GM19467 (cell line): ENCODE measurements at regions not wholly inside any gene's neighbourhood (a gene's known extent, or its start where the extent isn't known, plus 50 kb on each side); places are given as distances from the start of the nearest gene placed in this dataset.

ENCODE experiments used
- ATAC-seq: cut with Tn5 transposase; IDR thresholded peaks from one replicate; pipeline ENCODE4 v1.9.1; 2021; ENCODE audit warnings: mild to moderate bottlenecking, moderate library complexity; ENCODE audit not compliant: unreplicated experiment

DNA sequence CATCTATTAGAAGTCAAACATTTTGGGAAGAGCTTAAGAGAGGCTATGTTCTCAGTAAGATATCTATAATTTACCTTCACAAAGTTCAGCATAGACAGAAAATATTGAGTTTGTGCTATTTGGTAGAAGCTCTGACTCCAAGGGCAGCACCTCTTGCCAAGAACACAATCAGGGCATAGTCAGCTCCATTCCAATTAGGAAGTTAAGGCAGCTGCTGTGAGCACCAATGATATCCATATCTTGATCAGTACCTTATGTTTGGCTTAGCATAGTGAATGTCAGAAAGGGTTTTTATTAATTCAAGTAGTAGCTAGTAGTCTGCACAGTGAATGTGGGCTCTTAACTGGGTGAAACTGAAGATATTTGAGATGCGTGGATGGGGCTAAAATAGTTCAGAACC, 86.4 kb upstream of the SPRED2 start:
- no peak for ATAC-seq

- no peak for ATAC-seq
These were observed 82.3 kb upstream of the SPRED2 start for GRCh38 chr2:65514555-65515195.

GRCh38 chr2:65512783-65513182, 80.4 kb upstream of the SPRED2 start:
- no peak for ATAC-seq

DNA sequence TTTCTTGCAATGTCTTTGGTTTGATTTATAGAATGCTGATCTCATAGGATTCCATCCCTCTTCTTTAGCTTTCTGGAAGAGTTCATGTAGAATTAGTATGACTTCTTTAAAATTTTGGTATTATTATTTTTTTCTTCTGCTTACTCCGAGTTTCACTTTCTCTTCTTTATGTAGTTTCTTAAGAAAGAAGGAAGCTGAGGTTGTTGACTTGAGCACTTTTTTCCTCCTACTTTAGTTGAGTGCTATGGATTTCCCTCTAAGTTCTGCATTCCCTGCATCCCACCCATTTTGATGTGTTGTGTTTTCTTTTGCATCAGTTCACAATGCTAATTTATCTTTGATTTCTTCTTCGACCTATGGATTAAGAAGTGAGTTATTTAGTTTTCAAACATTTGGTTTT, 78.9 kb upstream of the SPRED2 start:
- no peak for ATAC-seq

GRCh38 chr2:65508225-65508624, 75.8 kb upstream of the SPRED2 start:
- ATAC-seq: no peak

DNA sequence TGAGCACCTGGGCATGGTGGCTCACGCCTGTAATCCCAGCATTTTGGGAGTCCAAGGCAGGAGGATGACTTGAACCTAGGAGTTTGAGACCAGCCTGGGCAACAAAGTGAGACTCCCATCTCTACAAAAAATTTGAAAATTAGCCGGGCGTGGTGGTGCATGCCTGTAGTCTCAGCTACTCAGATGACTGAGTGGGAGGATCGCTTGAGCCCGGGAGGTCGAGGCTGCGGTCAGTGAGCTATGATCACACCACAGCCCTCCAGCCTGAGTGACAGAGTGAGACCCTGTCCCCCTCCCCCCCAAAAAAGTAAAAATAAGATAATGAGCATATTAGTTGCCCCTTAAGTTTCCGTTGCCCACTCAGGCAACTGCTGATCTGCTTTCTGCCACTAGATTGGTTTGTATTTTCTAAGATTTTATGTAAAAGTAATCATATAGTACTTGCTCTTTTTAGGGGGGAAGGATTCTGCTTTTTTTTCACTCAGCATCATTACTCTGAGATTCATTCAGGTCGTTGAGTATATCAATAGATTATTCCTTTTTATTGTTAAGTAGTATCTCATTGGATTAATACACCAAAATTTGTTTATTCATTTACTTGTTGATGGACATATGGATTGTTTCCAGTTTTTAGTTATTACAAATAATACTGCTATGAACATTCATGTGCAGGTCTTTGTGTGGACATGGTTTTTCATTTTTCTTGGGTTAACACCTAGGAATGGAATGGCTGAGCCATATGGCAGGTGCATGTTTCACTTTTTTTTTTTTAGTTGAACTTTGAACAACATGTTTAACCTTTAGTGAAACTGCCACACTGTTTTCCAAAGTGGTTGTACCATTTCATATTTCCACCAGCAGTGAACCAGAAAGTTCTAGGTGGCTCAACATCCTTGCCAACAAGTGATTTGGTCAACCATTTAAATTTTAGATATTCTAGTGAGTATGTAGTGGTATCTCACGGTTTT, 75.0 kb upstream of the SPRED2 start:
- ATAC-seq: no peak

DNA sequence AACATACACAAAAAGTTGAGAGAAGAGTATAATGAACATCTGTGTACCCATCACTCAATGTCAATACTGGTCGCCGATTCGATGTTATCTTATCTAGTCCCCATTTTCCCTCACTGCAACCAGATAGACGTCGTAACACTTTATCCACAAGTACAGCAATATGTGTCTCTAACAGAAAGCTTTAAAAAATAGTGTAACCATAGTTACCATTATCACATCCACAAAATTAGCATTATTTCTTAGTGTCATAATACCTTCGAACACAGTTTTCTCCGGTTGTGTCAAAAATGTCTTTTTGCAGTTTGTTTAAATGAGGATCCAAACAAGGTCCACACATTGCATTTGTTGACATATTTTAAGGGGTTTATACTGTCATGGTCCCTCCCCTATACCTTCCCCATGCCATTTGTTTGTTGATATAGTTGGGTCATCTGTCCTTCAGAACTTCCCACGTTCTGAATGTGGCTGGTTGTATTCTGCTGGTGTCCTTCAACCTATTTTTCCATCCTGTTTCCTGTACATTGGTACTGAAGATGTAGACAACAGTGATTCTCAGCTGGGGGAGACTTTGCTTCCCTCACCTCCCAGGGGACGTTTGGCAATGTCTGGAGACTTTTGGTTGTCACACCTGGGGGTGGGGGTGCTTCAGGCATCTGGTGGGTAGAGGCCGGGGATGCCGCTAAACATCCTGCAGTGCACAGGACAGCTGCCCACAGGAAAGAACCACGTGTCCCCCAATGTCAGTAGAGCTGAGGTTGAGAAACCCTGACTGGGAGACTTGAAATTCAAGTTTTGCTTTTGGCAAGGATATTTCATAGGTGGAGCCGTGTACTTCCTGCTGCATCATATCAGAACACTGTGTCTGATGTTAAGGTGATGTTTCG, 72.7 kb upstream of the SPRED2 start:
- no peak for ATAC-seq

DNA sequence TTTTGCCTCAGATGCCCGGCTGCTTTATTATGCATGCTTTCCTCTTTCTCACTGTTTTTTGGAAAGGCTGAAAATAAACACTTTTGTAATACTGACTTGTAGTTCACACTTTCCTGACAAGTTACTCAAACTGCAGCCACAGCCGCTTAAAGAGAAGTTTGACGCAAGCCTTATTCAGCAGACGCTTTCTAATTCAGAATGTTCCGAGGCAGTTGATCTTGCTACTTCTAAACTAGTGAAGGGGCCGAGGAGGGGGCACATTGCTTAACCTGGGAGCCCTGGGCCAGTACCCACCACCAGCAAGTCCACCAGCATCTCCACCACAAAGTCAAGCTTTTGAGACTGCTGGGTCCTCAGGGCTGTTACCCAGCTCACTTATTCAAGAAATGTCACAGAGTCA, 71.8 kb upstream of the SPRED2 start:
- ATAC-seq: no peak

- ATAC-seq: no peak
These were observed 71.3 kb upstream of the SPRED2 start for GRCh38 chr2:65503746-65504145.

DNA sequence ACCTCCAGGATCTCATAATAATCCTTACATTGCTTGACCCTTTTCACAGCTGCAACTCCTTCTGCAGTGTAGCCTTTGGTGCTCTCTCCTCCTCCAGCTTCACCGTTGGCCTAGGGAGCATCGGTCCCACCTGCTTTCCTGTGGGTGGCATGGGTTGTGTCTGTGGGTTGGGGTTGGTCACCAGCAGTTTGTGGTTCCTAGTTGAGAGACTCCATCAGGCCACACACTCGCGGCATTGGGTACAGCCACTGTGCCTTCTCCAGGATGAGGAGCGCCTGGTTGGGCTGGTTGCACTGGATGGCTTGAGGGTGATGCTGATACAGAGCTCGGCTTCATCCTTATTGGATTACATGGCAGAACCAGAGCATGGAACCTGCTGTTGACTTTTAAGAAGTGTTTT, 69.4 kb upstream of the SPRED2 start:
- no peak for ATAC-seq

- ATAC-seq: no peak
These were observed 68.7 kb upstream of the SPRED2 start for GRCh38 chr2:65501074-65501473.

DNA sequence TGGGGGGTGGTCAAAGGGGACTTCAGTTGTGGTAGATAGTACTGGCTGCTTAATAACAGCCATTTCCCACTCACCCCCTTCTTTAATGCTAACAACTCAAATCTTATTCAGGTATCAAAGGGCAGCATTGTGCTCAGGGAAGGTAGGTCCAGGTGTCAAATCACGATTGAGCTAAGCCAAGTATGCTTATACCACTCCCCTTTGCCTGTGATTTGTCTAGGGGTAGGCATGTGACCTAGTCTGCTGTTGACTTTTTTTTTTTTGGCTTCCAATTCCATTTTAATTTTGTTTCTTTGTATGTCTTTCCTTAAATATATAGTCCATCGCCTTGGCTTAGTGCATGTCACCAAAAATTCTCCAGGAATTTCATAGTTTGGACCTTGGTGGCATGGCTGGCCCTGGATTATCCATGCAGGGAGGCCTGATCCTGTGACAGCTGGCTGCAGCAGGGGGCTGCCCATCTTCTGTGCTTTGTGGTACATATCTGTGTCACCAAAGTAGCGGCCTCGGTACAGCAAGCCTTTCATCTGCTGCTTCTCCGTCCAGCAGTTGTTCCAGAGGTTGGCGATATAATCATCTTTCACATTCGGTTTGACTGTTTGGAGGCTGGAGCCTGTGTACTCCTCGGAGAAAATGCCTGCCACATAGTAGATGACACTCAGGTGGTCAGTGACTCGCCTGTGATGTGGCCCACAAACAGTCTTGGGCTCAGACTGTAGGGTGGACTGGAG, 68.1 kb upstream of the SPRED2 start:
- no peak for ATAC-seq

- no peak for ATAC-seq
These were observed 66.8 kb upstream of the SPRED2 start for GRCh38 chr2:65499216-65499615.

DNA sequence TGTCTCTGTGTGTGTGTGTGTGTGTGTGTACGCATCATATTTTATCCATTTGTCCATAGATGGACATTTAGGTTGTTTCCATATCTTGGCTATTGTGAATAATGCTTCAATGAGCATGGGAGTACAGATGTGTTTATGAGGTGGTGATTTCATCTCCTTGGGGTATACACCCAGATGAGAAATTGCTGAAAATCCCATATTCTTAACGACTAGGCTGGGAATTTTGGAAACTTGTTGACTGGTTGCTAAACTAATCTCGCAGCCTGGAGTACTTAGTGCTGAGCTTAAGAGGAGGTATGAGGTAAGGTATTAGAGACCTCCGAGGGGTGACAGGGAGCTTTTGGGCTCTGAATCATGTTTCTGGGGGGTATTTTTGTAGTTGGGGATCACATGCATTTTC, 66.0 kb upstream of the SPRED2 start:
- ATAC-seq: no peak

- ATAC-seq: no peak
These were observed 63.0 kb upstream of the SPRED2 start for GRCh38 chr2:65495251-65495877.

DNA sequence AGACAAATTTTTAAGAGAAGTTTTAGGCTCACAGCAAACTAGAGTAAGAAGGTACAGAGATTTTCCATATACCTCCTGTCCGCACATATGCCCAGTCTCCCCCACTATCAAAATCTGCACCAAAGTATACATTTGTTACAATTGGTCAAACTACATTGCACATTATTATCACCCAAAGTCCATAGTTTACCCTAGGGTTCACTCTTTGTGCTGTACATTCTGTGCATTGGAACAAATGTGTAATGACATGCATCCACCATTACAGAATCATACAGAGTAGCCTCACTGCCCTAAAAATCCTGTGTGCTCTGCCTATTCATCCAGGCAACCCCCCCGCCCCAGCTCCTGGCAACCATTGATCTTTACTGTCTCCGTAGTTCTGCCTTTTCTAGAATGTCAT, 61.7 kb upstream of the SPRED2 start:
- no peak for ATAC-seq

DNA sequence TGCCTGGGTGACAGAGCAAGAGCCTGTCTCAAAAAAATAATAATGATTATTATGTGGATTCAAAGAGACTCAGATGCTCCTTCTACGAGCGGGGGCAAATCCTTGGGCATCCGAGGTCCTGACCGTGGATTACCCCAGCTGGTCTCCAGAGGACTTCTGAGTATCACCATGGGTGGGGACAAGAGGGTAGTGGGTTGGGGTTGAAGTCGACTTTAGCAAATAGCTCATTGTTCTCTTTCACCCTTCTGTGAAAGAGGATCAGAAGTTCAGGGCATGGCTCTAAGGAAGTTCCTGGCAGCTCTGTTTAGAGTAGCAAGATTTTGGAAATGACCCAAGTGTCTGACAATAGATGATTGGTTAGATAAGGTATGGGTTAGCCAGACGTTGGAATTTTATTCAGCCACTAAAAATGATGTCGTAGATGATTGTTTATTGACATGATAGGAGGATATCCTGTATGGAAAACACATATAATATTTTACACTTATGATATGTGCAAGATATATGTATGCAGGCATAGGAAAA, 59.0 kb upstream of the SPRED2 start:
- no peak for ATAC-seq

DNA sequence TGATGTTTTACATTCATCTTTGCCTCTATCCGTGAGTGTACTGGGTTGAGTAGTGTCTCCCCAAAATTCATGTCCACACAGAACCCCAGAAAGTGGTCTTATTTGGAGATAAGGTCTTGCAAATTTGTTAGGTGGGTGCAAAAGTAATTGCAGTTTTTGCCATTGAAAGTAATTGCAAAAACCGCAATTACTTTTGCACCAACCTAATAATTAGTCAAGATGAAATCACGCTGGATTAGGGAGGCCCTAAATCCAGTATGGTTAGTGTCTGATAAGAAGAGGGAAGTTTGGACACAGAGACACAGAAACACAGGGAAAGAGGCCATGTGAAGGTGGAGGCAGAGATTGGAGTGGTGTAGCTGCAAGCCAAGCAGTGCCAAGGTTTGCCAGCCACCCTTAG, 57.8 kb upstream of the SPRED2 start:
- ATAC-seq: no peak

DNA sequence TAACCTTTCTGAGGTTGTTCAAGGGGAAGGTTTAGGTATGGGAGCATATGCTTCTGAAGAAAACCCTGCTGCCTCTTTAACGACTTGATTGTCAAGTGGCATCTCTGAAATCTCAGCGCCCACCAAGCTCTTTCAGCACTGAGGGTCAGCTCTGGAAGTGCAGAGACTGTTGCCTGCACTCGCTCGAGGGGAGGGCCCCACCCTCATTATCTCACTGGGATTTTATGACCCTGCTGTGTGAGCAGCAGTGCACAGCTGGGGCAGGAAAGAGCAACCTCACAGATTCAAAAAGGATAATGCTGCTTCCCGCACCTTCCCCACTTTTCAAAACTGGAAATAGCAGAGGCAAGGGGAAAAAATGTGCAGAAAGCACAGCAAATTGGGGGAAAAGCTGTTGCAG, 56.9 kb upstream of the SPRED2 start:
- no peak for ATAC-seq

DNA sequence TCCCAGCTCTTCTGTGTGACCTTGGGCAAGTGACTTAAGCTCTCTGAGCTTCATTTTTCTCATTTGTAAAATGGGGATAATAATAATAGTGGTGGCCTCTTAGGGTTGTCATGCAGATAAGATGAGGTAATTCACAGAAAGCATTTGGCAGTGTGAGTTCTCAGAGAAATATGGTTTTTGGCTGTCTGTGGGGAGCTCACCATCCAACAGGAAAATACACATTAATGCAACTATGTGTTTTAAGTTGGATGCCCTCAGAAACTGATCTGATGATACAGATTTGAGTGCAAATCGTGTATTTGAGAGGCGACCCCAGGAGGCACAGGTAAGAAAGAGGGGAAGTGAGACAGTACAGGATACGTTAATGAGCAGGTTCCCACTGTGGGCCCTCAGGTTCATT, 56.1 kb upstream of the SPRED2 start:
- ATAC-seq: no peak
